RWPE2 (cell line): ENCODE measurements at regions not wholly inside any gene's neighbourhood (a gene's known extent, or its start where the extent isn't known, plus 50 kb on each side); places are given as distances from the start of the nearest gene placed in this dataset.

Source experiments
- ATAC-seq: fragments of 200-7000 bp; cut with Tn5 transposase; 3 replicates; pipeline ENCODE4 v1.9.1; 2021; ENCODE audit warnings: low read depth
- DNase-seq: peaks from one replicate; pipeline ENCODE4 v3.0.0-alpha.2; 2020; ENCODE audit warnings: low spot score
- H3K27ac ChIP-seq: fragments of 450-650 bp; 2 replicates; pipeline ENCODE4 v1.5.1; 2017; ENCODE audit warnings: mild to moderate bottlenecking; ENCODE audit not compliant: poor library complexity, severe bottlenecking
- H3K27me3 ChIP-seq: fragments of 250-450 bp; sonication (Bioruptor Pico); 2 replicates; pipeline ENCODE4 v1.5.1; 2021; ENCODE audit warnings: mild to moderate bottlenecking, moderate library complexity; ENCODE audit not compliant: insufficient read depth, poor library complexity, severe bottlenecking
- H3K36me3 ChIP-seq: fragments of 250-450 bp; sonication (Bioruptor Pico); 2 replicates; pipeline ENCODE4 v1.5.1; 2020; ENCODE audit warnings: low read depth, mild to moderate bottlenecking, moderate library complexity
- H3K4me1 ChIP-seq: fragments of 250-450 bp; sonication (Bioruptor Pico); 2 replicates; pipeline ENCODE4 v1.5.1; 2021; ENCODE audit warnings: mild to moderate bottlenecking, moderate library complexity; ENCODE audit not compliant: insufficient read depth, poor library complexity, severe bottlenecking
- H3K4me3 ChIP-seq: fragments of 250-450 bp; sonication (Bioruptor Pico); 2 replicates; pipeline ENCODE4 v1.5.1; 2021; ENCODE audit warnings: mild to moderate bottlenecking, moderate library complexity; ENCODE audit not compliant: severe bottlenecking
- H3K9me3 ChIP-seq: fragments of 250-450 bp; sonication (Bioruptor Pico); 2 replicates; pipeline ENCODE4 v1.5.1; 2021; ENCODE audit warnings: mild to moderate bottlenecking, moderate library complexity; ENCODE audit not compliant: severe bottlenecking
- CTCF ChIP-seq: fragments of 450-650 bp; IDR thresholded peaks from one replicate; pipeline ENCODE4 v1.5.1; 2017; ENCODE audit warnings: mild to moderate bottlenecking, moderate library complexity; ENCODE audit not compliant: poor library complexity, severe bottlenecking

GRCh38 chr11:119842731-119843130 is 113.7 kb upstream of the NECTIN1 start:
- H3K9me3 ChIP-seq = peaks cover 4% of the 10 kb centered on the region
- no peak for TF ChIP-seq CTCF
- H3K36me3 ChIP-seq = no peaks in the 10 kb centered on the region
- no peak for ATAC-seq
- H3K27ac ChIP-seq = no peak overlapping the region
- DNase-seq = no peak
- H3K27me3 ChIP-seq = peaks cover 3% of the 10 kb centered on the region
- no peak overlapping the region for H3K4me3 ChIP-seq
- peaks cover 5% of the 10 kb centered on the region for H3K4me1 ChIP-seq

GRCh38 chr11:119839476-119840133 is 110.6 kb upstream of the NECTIN1 start:
- Histone ChIP-seq H3K27me3 (peaks cover 3% of the 10 kb centered on the region), H3K9me3 (no peaks in the 10 kb centered on the region), H3K36me3 (no peaks in the 10 kb centered on the region), H3K4me1 (no peaks in the 10 kb centered on the region), H3K27ac (no peak overlapping the region), H3K4me3 (no peak overlapping the region)
- TF ChIP-seq CTCF = no peak
- DNase-seq = no peak
- ATAC-seq = no peak

- H3K27me3 ChIP-seq = peaks cover 3% of the 10 kb centered on the region
Observed at GRCh38 chr11:119835753-119836152, 106.8 kb upstream of the NECTIN1 start.

GRCh38 chr11:119832202-119832935 is 103.4 kb upstream of the NECTIN1 start:
- Histone ChIP-seq H3K27me3 (no peaks in the 10 kb centered on the region), H3K9me3 (no peaks in the 10 kb centered on the region), H3K27ac (no peak overlapping the region), H3K4me3 (no peak overlapping the region), H3K36me3 (no peaks in the 10 kb centered on the region), H3K4me1 (no peaks in the 10 kb centered on the region)
- DNase-seq (no peak), ATAC-seq (0 out of 3 replicates have a peak, but pooled peaks have one; percentile 41)
- no peak for TF ChIP-seq CTCF

More at GRCh38 chr11:119835753-119836152, 106.8 kb upstream of the NECTIN1 start:
- Histone ChIP-seq H3K4me1 (no peaks in the 10 kb centered on the region), H3K4me3 (no peak overlapping the region), H3K9me3 (no peaks in the 10 kb centered on the region), H3K27ac (no peak overlapping the region), H3K36me3 (no peaks in the 10 kb centered on the region)
- DNase-seq (no peak), ATAC-seq (no peak)
- no peak for TF ChIP-seq CTCF

GRCh38 chr11:119831011-119831410 is 102.0 kb upstream of the NECTIN1 start:
- Histone ChIP-seq H3K9me3 (no peaks in the 10 kb centered on the region), H3K4me3 (no peak overlapping the region), H3K27ac (no peak overlapping the region), H3K27me3 (no peaks in the 10 kb centered on the region), H3K4me1 (no peaks in the 10 kb centered on the region), H3K36me3 (no peaks in the 10 kb centered on the region)
- no peak for TF ChIP-seq CTCF
- DNase-seq (no peak), ATAC-seq (no peak)
